ENCODE measurements at regions not wholly inside any gene's neighbourhood (a gene's known extent, or its start where the extent isn't known, plus 50 kb on each side); places are given as distances from the start of the nearest gene placed in this dataset.

GRCh38 chr10:107497024-107497423 lies 332.5 kb upstream of the SORCS1 start:
- Histone ChIP-seq H2AFZ (no peak overlapping the region), H4K20me1 (replicated peaks; ENCODE audit: insufficient read depth) (no peaks in the 10 kb centered on the region), H3K4me2 (no peak overlapping the region), H3K27ac (ENCODE audit: low read depth) (no peak overlapping the region), H3K4me1 (ENCODE audit: insufficient read depth) (no peaks in the 10 kb centered on the region), H3F3A (replicated peaks; ENCODE audit: low read depth) (no peaks in the 10 kb centered on the region), H3K79me2 (replicated peaks; ENCODE audit: insufficient read depth) (no peaks in the 10 kb centered on the region), H3K9me2 (ENCODE audit: insufficient read depth) (no peaks in the 10 kb centered on the region; the same call in 1 of the 2 replicates), H3K4me3 (no peak overlapping the region), H3K36me3 (ENCODE audit: insufficient read depth) (no peaks in the 10 kb centered on the region), H3K27me3 (ENCODE audit: insufficient read depth) (no peaks in the 10 kb centered on the region)
- no peak for TF ChIP-seq ZNF462 (CRISPR knock-in tag; IDR thresholded peaks at IDR 0.05)
- TF ChIP-seq NANOG (IDR thresholded peaks at IDR 0.05; ENCODE audit: borderline replicate concordance): no peak
- no peak for TF ChIP-seq JUNB (IDR thresholded peaks at IDR 0.05; ENCODE audit: unreplicated experiment)
- TF ChIP-seq CTCF (conservative IDR thresholded peaks at IDR 0.05; ENCODE audit: low read depth in 2 of 2): no peak
- no peak for TF ChIP-seq EZH2 (IDR thresholded peaks at IDR 0.05; ENCODE audit: low read depth, unreplicated experiment)
- no peak for TF ChIP-seq STAT1 (IDR thresholded peaks at IDR 0.05; ENCODE audit: unreplicated experiment)
- TF ChIP-seq ETS1 (IDR thresholded peaks at IDR 0.05): no peak
- TF ChIP-seq ZNF331 (CRISPR knock-in tag; IDR thresholded peaks at IDR 0.05; ENCODE audit: low read depth): no peak
- TF ChIP-seq EZH2phosphoT487 (IDR thresholded peaks at IDR 0.05; ENCODE audit: unreplicated experiment): no peak
- Mint-ChIP-seq H3K27me3 (ENCODE audit: insufficient read depth, low read depth, poor library complexity) (no peaks in the 10 kb centered on the region), H3K9me3 (no peaks in the 10 kb centered on the region; the same call in 2 of the 3 replicates), H3K4me3 (no peak overlapping the region), H3K4me1 (no peaks in the 10 kb centered on the region), H3K27ac (no peak overlapping the region), H3K36me3 (ENCODE audit: low read depth) (no peaks in the 10 kb centered on the region)
- ATAC-seq: no peak
- no peak for DNase-seq (ENCODE audit: low spot score)

Measured in GM23338 (cell line).